ENCODE measurements at regions not wholly inside any gene's neighbourhood (a gene's known extent, or its start where the extent isn't known, plus 50 kb on each side); places are given as distances from the start of the nearest gene placed in this dataset.

DNA sequence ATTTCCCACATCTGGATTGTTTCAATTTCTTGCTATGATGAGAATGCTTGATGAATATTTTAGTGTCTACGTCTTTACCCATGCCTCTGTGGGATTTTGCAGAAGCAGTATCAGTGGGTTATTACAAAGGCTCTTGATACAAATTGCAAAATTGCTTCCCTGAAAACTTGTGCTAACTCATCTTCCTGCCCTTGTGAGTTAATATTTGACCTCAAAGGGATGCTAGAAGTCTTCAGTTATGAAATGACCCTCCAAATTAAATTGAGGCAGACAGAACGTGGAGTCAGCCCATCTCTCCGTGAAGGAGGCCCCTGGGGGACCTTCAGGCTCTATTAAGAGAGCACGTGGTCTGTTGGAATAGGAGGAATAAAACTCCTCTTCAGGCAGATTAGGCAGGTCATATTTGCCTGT lies 239.2 kb upstream of the HS6ST1 start:
- no peak for FAIRE-seq
- no peaks in the 10 kb centered on the region; the same call in 1 of the 2 replicates for H4K20me1 ChIP-seq (replicated peaks; ENCODE audit: control insufficient read depth, insufficient read depth, low read length)
- no peak for TF ChIP-seq HEY1 (CRISPR knock-in tag; IDR thresholded peaks at IDR 0.05; ENCODE audit: borderline replicate concordance)
- no peak for TF ChIP-seq KDM4B (IDR thresholded peaks at IDR 0.05; ENCODE audit: borderline replicate concordance in 2 of 2, low read depth in 1 of 2)
- no peak for TF ChIP-seq SP2 (IDR thresholded peaks at IDR 0.05; ENCODE audit: extremely low read depth, low read depth, low read length, poor library complexity, severe bottlenecking)
- TF ChIP-seq HMG20B (CRISPR knock-in tag; IDR thresholded peaks at IDR 0.05), result no peak
- TF ChIP-seq SUPT5H (IDR thresholded peaks at IDR 0.05), result no peak
- no peak for TF ChIP-seq ZNF696 (CRISPR knock-in tag; conservative IDR thresholded peaks at IDR 0.05)
- TF ChIP-seq ZNF184 (CRISPR knock-in tag; IDR thresholded peaks at IDR 0.05), result no peak
- TF ChIP-seq TCF7 (IDR thresholded peaks at IDR 0.05; ENCODE audit: borderline replicate concordance), result no peak
- no peak for TF ChIP-seq NFYB (IDR thresholded peaks at IDR 0.05; ENCODE audit: extremely low read depth, insufficient read length)
- no peak for TF ChIP-seq BRD9 (IDR thresholded peaks at IDR 0.05; ENCODE audit: low read depth, partially characterized antibody)
- TF ChIP-seq, protein P1, sequence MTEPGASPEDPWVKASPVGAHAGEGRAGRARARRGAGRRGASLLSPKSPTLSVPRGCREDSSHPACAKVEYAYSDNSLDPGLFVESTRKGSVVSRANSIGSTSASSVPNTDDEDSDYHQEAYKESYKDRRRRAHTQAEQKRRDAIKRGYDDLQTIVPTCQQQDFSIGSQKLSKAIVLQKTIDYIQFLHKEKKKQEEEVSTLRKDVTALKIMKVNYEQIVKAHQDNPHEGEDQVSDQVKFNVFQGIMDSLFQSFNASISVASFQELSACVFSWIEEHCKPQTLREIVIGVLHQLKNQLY (CRISPR knock-in tag; conservative IDR thresholded peaks at IDR 0.05), result no peak
- DNase-seq (ENCODE audit: extremely low read depth in 1 of 4, low spot score in 3 of 4), result no peak
- BruUV-seq (replicated peaks), result no TSS peak
- no peak overlapping the region for H3K4me3 ChIP-seq
- H3K4me2 ChIP-seq (ENCODE audit: insufficient read depth, low read length), result no peak overlapping the region
- WGBS (ENCODE audit: insufficient coverage, low coverage, missing lambda C conversion rate), result 0% methylated on average over 4 of the region's 4 CpGs
- no peak overlapping the region for H3K27ac ChIP-seq (ENCODE audit: extremely low read depth, low read depth, low read length)
- intact Hi-C loops (cut with micrococcal nuclease) (no loop called here), in situ Hi-C loops (cut with MboI) (no loop called here)
- no peak for ATAC-seq
- no peaks in the 10 kb centered on the region for H3K9me1 ChIP-seq (ENCODE audit: control insufficient read depth, insufficient read depth, low read length)
- no peaks in the 10 kb centered on the region for H3K9me3 ChIP-seq (replicated peaks; ENCODE audit: control insufficient read depth, insufficient read depth, low read depth, low read length)
- no peak overlapping the region for H3K9ac ChIP-seq (ENCODE audit: insufficient read depth in 1 of 2, low read depth in 2 of 2, low read length in 2 of 2)
- peaks cover 0 to 44% of the 10 kb centered on the region in 2 experiments; a peak in 3 of 5 replicates for H3K27me3 ChIP-seq (ENCODE audit: control insufficient read depth in 2 of 2, insufficient read depth in 2 of 2, low read length in 2 of 2)
- ChIA-PET CTCF (ENCODE audit: low intra/inter-chr PET ratio) (no interaction called here), POLR2A (interaction anchor here (0.9 kb wide), 1 partner anchor 464 kb away, joined by 3 read pairs; no protein-coding TSS in a partner anchor)
- no peak overlapping the region for H2AFZ ChIP-seq (ENCODE audit: low read depth, low read length)
- H3K4me1 ChIP-seq (replicated peaks in 1 of 2; ENCODE audit: control insufficient read depth in 2 of 2, insufficient read depth in 2 of 2, low read length in 2 of 2), result no peaks in the 10 kb centered on the region; a peak in 1 of 5 replicates
- no peaks in the 10 kb centered on the region for H3K36me3 ChIP-seq (ENCODE audit: control insufficient read depth, insufficient read depth, low read length)
- no peaks in the 10 kb centered on the region for H3K79me2 ChIP-seq (ENCODE audit: control insufficient read depth, insufficient read depth, low read length)
